ENCODE measurements at regions not wholly inside any gene's neighbourhood (a gene's known extent, or its start where the extent isn't known, plus 50 kb on each side); places are given as distances from the start of the nearest gene placed in this dataset.

DNA sequence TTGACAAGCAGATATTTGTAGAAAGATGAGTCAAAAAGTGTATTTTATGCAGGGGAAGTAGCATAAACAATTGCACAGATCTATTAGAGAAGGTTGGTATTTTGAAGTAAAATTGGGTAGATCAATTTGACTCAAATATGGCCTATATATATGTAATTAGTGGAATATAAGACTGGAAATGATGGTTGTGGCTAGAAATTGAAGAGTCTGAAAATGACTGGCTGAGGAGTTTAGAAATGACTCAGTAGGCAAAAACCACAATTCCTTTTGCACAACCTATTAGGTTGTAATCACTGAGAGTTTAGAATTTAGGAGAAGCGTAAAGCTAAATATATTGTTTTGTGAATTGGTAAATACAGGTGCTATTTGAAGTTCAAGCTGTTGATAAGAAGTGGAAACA, 622.6 kb upstream of the PCDH20 start:
- intact Hi-C loops (cut with DNase I): no loop called here
- H3K27me3 ChIP-seq: no peaks in the 10 kb centered on the region
- H3K36me3 ChIP-seq: no peaks in the 10 kb centered on the region
- H3K4me3 ChIP-seq: no peak overlapping the region
- no peaks in the 10 kb centered on the region for H3K9me3 ChIP-seq
- no peak overlapping the region for H3K27ac ChIP-seq (replicated peaks in 1 of 4)
- WGBS: 90% methylated on average over 1 of the region's 1 CpG
- DNase-seq (ENCODE audit: extremely low spot score): no peak
- TF ChIP-seq POLR2A (IDR thresholded peaks at IDR 0.05; ENCODE audit: low read depth): no peak
- TF ChIP-seq EP300 (IDR thresholded peaks at IDR 0.05): no peak
- TF ChIP-seq, protein P1, sequence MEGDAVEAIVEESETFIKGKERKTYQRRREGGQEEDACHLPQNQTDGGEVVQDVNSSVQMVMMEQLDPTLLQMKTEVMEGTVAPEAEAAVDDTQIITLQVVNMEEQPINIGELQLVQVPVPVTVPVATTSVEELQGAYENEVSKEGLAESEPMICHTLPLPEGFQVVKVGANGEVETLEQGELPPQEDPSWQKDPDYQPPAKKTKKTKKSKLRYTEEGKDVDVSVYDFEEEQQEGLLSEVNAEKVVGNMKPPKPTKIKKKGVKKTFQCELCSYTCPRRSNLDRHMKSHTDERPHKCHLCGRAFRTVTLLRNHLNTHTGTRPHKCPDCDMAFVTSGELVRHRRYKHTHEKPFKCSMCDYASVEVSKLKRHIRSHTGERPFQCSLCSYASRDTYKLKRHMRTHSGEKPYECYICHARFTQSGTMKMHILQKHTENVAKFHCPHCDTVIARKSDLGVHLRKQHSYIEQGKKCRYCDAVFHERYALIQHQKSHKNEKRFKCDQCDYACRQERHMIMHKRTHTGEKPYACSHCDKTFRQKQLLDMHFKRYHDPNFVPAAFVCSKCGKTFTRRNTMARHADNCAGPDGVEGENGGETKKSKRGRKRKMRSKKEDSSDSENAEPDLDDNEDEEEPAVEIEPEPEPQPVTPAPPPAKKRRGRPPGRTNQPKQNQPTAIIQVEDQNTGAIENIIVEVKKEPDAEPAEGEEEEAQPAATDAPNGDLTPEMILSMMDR (IDR thresholded peaks at IDR 0.05): no peak
- TF ChIP-seq POLR2AphosphoS5 (IDR thresholded peaks at IDR 0.05): no peak
- H3K4me1 ChIP-seq: peaks cover 0 to 8% (median 0%) of the 10 kb centered on the region in 4 donors

DNA sequence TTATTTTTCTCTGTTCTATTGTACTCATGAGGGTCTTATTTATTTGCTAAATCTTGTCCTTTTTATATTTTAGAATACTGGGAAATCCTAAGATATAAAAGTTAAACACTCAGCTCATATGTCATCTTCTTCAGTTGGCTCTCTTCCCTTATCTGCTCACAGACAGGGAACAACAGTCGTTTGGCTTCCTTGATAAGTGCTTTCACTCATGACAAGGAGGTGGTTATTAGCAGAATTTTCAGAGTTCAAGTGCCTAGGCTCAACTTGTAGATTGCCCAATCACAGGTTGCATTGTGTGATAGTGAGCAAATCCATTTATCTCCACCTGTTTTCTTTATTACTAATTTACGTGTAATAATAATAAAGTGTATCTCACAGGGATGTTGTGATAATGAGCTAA, 620.3 kb upstream of the PCDH20 start:
- TF ChIP-seq POLR2AphosphoS5 (IDR thresholded peaks at IDR 0.05) (no peak), EP300 (IDR thresholded peaks at IDR 0.05) (no peak), POLR2A (IDR thresholded peaks at IDR 0.05; ENCODE audit: low read depth) (no peak)
- TF ChIP-seq, protein P1 (IDR thresholded peaks at IDR 0.05): no peak
- H3K4me3 ChIP-seq: no peak overlapping the region
- intact Hi-C loops (cut with DNase I): no loop called here
- H3K4me1 ChIP-seq: peaks cover 0 to 8% (median 0%) of the 10 kb centered on the region in 4 donors
- no peak overlapping the region for H3K27ac ChIP-seq (replicated peaks in 1 of 4)
- WGBS: 72% methylated on average over 2 of the region's 2 CpGs
- H3K36me3 ChIP-seq: no peaks in the 10 kb centered on the region
- DNase-seq (ENCODE audit: extremely low spot score): no peak
- H3K27me3 ChIP-seq: no peaks in the 10 kb centered on the region
- no peaks in the 10 kb centered on the region for H3K9me3 ChIP-seq

DNA sequence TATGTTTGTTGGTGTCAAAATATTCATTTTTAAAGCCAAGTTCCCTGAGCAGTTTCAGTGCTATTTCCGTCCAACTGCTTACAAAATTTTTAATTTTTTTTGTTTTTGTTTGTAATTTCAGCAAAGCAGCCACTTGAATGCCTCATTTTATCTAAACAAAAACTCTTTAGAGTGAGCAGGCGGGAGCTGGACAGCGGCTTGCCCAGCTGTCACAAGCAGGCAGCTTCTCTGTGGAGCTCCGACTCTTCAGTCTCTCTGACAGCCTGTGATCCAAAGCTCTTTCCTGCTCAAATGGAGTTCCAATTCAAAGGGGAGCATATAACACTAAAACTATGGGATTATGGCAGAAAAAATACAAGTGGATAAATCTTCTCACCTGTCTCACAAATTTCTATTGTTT, 618.3 kb upstream of the PCDH20 start:
- intact Hi-C loops (cut with DNase I): no loop called here
- TF ChIP-seq POLR2A (IDR thresholded peaks at IDR 0.05; ENCODE audit: low read depth): no peak
- TF ChIP-seq, protein P1 (IDR thresholded peaks at IDR 0.05): no peak
- TF ChIP-seq POLR2AphosphoS5 (IDR thresholded peaks at IDR 0.05): no peak
- no peak for TF ChIP-seq EP300 (IDR thresholded peaks at IDR 0.05)

DNA sequence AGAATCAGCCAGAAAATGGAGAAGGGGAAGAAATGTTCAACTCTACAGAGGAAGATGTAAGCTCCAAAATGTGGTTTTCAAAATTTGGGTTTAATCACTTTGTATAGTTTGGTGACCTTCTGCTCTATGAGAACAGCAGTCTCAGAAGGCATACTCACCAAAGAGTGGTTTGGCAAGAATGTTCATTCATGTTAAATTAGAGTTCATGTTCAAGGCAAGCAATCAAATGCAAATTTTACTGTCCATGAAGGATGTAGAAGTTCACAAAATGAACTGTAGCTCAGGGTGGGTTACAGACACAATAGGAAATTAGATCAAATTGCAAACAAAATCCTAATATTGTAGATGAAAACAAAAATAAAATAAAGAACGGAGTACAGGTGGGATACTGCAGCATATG, 606.7 kb upstream of the PCDH20 start:
- no peak for TF ChIP-seq POLR2AphosphoS5 (IDR thresholded peaks at IDR 0.05)
- no peak for TF ChIP-seq EP300 (IDR thresholded peaks at IDR 0.05)
- TF ChIP-seq POLR2A (IDR thresholded peaks at IDR 0.05; ENCODE audit: low read depth): no peak
- TF ChIP-seq, protein P1 (IDR thresholded peaks at IDR 0.05): no peak
- H3K27me3 ChIP-seq: no peaks in the 10 kb centered on the region
- H3K9me3 ChIP-seq: no peaks in the 10 kb centered on the region
- WGBS: 90% methylated on average over 1 of the region's 1 CpG
- H3K4me1 ChIP-seq: no peaks in the 10 kb centered on the region
- no peak for DNase-seq (ENCODE audit: extremely low spot score)
- intact Hi-C loops (cut with DNase I): no loop called here
- no peaks in the 10 kb centered on the region for H3K36me3 ChIP-seq
- no peak overlapping the region for H3K27ac ChIP-seq (replicated peaks in 1 of 4)
- H3K4me3 ChIP-seq: no peak overlapping the region

More for the DNA sequence above, 618.3 kb upstream of the PCDH20 start:
- Histone ChIP-seq H3K36me3 (no peaks in the 10 kb centered on the region), H3K4me3 (no peak overlapping the region), H3K27me3 (no peaks in the 10 kb centered on the region), H3K9me3 (no peaks in the 10 kb centered on the region), H3K4me1 (peaks cover 0 to 1% (median 0%) of the 10 kb centered on the region in 4 donors), H3K27ac (replicated peaks in 1 of 4) (no peak overlapping the region)
- no peak for DNase-seq (ENCODE audit: extremely low spot score)
- WGBS: 57% methylated on average over 4 of the region's 4 CpGs

DNA sequence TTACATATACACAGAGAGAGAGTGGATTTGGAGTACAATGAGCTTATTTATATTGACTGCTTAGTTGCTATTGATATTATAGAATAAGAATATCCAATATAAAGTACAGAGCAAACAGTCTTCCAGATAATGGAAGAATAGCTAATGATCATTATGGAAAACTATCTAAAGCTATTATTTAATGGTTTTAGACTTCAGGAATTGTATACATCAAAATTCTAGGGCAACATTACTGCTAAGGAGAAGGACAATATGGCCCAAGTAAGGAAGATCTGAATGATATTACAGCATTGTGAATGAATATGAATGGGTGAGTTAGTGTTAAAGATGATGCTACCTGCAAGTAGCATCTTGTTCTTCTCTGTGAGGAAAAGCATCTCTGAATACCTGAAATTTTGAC, 604.2 kb upstream of the PCDH20 start:
- no peaks in the 10 kb centered on the region for H3K9me3 ChIP-seq
- H3K27ac ChIP-seq (replicated peaks in 1 of 4): no peak overlapping the region
- DNase-seq (ENCODE audit: extremely low spot score): no peak
- H3K27me3 ChIP-seq: no peaks in the 10 kb centered on the region
- no peaks in the 10 kb centered on the region for H3K4me1 ChIP-seq
- H3K4me3 ChIP-seq: no peak overlapping the region
- intact Hi-C loops (cut with DNase I): no loop called here
- no peaks in the 10 kb centered on the region for H3K36me3 ChIP-seq
- TF ChIP-seq POLR2AphosphoS5 (IDR thresholded peaks at IDR 0.05): no peak
- TF ChIP-seq EP300 (IDR thresholded peaks at IDR 0.05): no peak
- no peak for TF ChIP-seq POLR2A (IDR thresholded peaks at IDR 0.05; ENCODE audit: low read depth)
- TF ChIP-seq, protein P1 (IDR thresholded peaks at IDR 0.05): no peak

All from esophagus muscularis mucosa (tissue), 4 donors.